Neural cell (in vitro differentiated cells): ENCODE measurements at regions not wholly inside any gene's neighbourhood (a gene's known extent, or its start where the extent isn't known, plus 50 kb on each side); places are given as distances from the start of the nearest gene placed in this dataset.

Experiments
- H2AFZ ChIP-seq: fragments of 200-600, 300-800 bp; sonication (generic), shearing (Covaris generic); 2 replicates; pipeline ENCODE4 v1.6.0; 2014; ENCODE audit warnings: low read depth, mild to moderate bottlenecking, antibody characterized with exemption, low read length, moderate library complexity
- H3F3A ChIP-seq: fragments of 200-600 bp; shearing (Covaris generic); 2 replicates; pipeline ENCODE4 v1.6.1; 2016; ENCODE audit warnings: mild to moderate bottlenecking, moderate library complexity, mixed read lengths, antibody characterized with exemption, low read length; ENCODE audit not compliant: insufficient read depth, poor library complexity, severe bottlenecking
- H3K27ac ChIP-seq: fragments of 200-600, 300-800 bp; sonication (generic), shearing (Covaris generic); 2 replicates; pipeline ENCODE4 v1.5.1; 2014; ENCODE audit warnings: mild to moderate bottlenecking, low read length, moderate library complexity
- H3K27me3 ChIP-seq: fragments of 300-800, 200-600 bp; sonication (generic), shearing (Covaris generic); 2 replicates; pipeline ENCODE4 v1.6.0; 2014; ENCODE audit warnings: mild to moderate bottlenecking, low read depth, low read length, moderate library complexity; ENCODE audit not compliant: insufficient read depth
- H3K36me3 ChIP-seq: fragments of 300-800, 200-600 bp; sonication (generic), shearing (Covaris generic); 2 replicates; pipeline ENCODE4 v1.5.1; 2014; ENCODE audit warnings: mild to moderate bottlenecking, antibody characterized with exemption, low read length, moderate library complexity; ENCODE audit not compliant: insufficient read depth
- H3K4me2 ChIP-seq: fragments of 300-800, 200-600 bp; sonication (generic), shearing (Covaris generic); 2 replicates; pipeline ENCODE4 v1.6.0; 2014; ENCODE audit warnings: mild to moderate bottlenecking, low read length
- H3K4me3 ChIP-seq: fragments of 300-800, 200-600 bp; sonication (generic), shearing (Covaris generic); 2 replicates; pipeline ENCODE4 v1.5.1; 2014; ENCODE audit warnings: mild to moderate bottlenecking, low read length, moderate library complexity
- H3K79me2 ChIP-seq: fragments of 200-600 bp; shearing (Covaris generic); replicated peaks from 2 replicates; pipeline ENCODE4 v1.6.0; 2014; ENCODE audit warnings: mild to moderate bottlenecking, low read length, moderate library complexity; ENCODE audit not compliant: insufficient read depth
- H3K9ac ChIP-seq: fragments of 300-800, 200-600 bp; sonication (generic), shearing (Covaris generic); 2 replicates; pipeline ENCODE4 v1.6.1; 2016; ENCODE audit warnings: mild to moderate bottlenecking, low read length, mixed read lengths
- H3K9me2 ChIP-seq: fragments of 200-600 bp; shearing (Covaris generic); 2 replicates; pipeline ENCODE4 v1.6.1; 2016; ENCODE audit warnings: mild to moderate bottlenecking, low read length, mixed read lengths; ENCODE audit not compliant: insufficient read depth
- H3K9me3 ChIP-seq: fragments of 200-600, 300-800 bp; sonication (generic), shearing (Covaris generic); 2 replicates; pipeline ENCODE4 v1.6.1; 2016; ENCODE audit warnings: mild to moderate bottlenecking, mixed run types, low read length, moderate library complexity, mixed read lengths
- H4K20me1 ChIP-seq: fragments of 200-600 bp; shearing (Covaris generic); 2 replicates; pipeline ENCODE4 v1.6.1; 2016; ENCODE audit warnings: mild to moderate bottlenecking, mixed run types; ENCODE audit not compliant: insufficient read depth
- CTCF ChIP-seq: fragments of 450-650 bp; IDR thresholded peaks from 2 replicates; pipeline ENCODE4 v1.5.1; 2014; ENCODE audit warnings: antibody characterized with exemption, mild to moderate bottlenecking, moderate library complexity; ENCODE audit not compliant: poor library complexity, severe bottlenecking
- EP300 ChIP-seq: fragments of 450-650 bp; conservative IDR thresholded peaks from 2 replicates; pipeline ENCODE4 v1.6.1; 2014; ENCODE audit warnings: antibody characterized with exemption, mild to moderate bottlenecking, moderate library complexity; ENCODE audit not compliant: poor library complexity, severe bottlenecking
- EZH2 ChIP-seq: fragments of 200-600, 300-800 bp; shearing (Covaris generic), sonication (generic); IDR thresholded peaks from 2 replicates; pipeline ENCODE4 v1.6.1; 2014; ENCODE audit warnings: antibody characterized with exemption, low read length, borderline replicate concordance, mild to moderate bottlenecking; ENCODE audit not compliant: insufficient read depth, poor library complexity, severe bottlenecking
- MXI1 ChIP-seq: fragments of 450-650 bp; conservative IDR thresholded peaks from 2 replicates; pipeline ENCODE4 v1.6.1; 2014; ENCODE audit warnings: antibody characterized with exemption, mild to moderate bottlenecking; ENCODE audit not compliant: poor library complexity, severe bottlenecking
- POLR2AphosphoS5 ChIP-seq: IDR thresholded peaks from 2 replicates; pipeline ENCODE4 v1.6.1; 2012
- RAD21 ChIP-seq: fragments of 450-650 bp; conservative IDR thresholded peaks from 2 replicates; pipeline ENCODE4 v1.6.1; 2014; ENCODE audit warnings: antibody characterized with exemption, mild to moderate bottlenecking, moderate library complexity
- REST ChIP-seq: IDR thresholded peaks from 2 replicates; pipeline ENCODE4 v1.6.1; 2012; ENCODE audit warnings: borderline replicate concordance
- SMC3 ChIP-seq: fragments of 450-650 bp; conservative IDR thresholded peaks from 2 replicates; pipeline ENCODE4 v1.6.1; 2014; ENCODE audit warnings: antibody characterized with exemption, mild to moderate bottlenecking, moderate library complexity; ENCODE audit not compliant: poor library complexity
- TAF1 ChIP-seq: IDR thresholded peaks from 2 replicates; pipeline ENCODE4 v1.6.1; 2012; ENCODE audit warnings: low read depth

GRCh38 chrX:99445336-99445735 lies 964.7 kb downstream of the PCDH19 start:
- Histone ChIP-seq H3K9me3 (no peaks in the 10 kb centered on the region), H3K27ac (no peak overlapping the region), H4K20me1 (no peaks in the 10 kb centered on the region), H3K4me2 (no peak overlapping the region), H3F3A (no peaks in the 10 kb centered on the region), H3K9ac (no peak overlapping the region), H3K36me3 (no peaks in the 10 kb centered on the region), H2AFZ (no peak overlapping the region), H3K27me3 (no peaks in the 10 kb centered on the region), H3K9me2 (no peaks in the 10 kb centered on the region), H3K79me2 (no peaks in the 10 kb centered on the region), H3K4me3 (no peak overlapping the region)
- no peak for TF ChIP-seq MXI1

GRCh38 chrX:99421796-99422195 lies 988.3 kb downstream of the PCDH19 start:
- Histone ChIP-seq H4K20me1 (no peaks in the 10 kb centered on the region), H3K9ac (no peak overlapping the region), H3K36me3 (no peaks in the 10 kb centered on the region), H3K9me3 (no peaks in the 10 kb centered on the region), H3K4me3 (no peak overlapping the region), H3K9me2 (no peaks in the 10 kb centered on the region), H3K4me2 (no peak overlapping the region), H3K27ac (no peak overlapping the region), H3K27me3 (no peaks in the 10 kb centered on the region), H3K79me2 (no peaks in the 10 kb centered on the region), H3F3A (no peaks in the 10 kb centered on the region), H2AFZ (no peak overlapping the region)
- TF ChIP-seq REST (no peak), SMC3 (no peak), CTCF (no peak), RAD21 (no peak), POLR2AphosphoS5 (no peak), MXI1 (no peak), TAF1 (no peak), EP300 (no peak), EZH2 (no peak)

- Histone ChIP-seq H3K4me3 (no peak overlapping the region), H2AFZ (no peak overlapping the region), H3K4me2 (no peak overlapping the region), H3F3A (no peaks in the 10 kb centered on the region), H3K79me2 (no peaks in the 10 kb centered on the region), H3K9me3 (no peaks in the 10 kb centered on the region), H3K36me3 (no peaks in the 10 kb centered on the region), H3K9ac (no peak overlapping the region), H3K27ac (no peak overlapping the region), H4K20me1 (no peaks in the 10 kb centered on the region), H3K9me2 (no peaks in the 10 kb centered on the region), H3K27me3 (no peaks in the 10 kb centered on the region)
- no peak for TF ChIP-seq POLR2AphosphoS5
- TF ChIP-seq TAF1: no peak
- TF ChIP-seq RAD21: no peak
- TF ChIP-seq MXI1: no peak
- TF ChIP-seq EZH2: no peak
- no peak for TF ChIP-seq CTCF
- TF ChIP-seq REST: no peak
- TF ChIP-seq EP300: no peak
- TF ChIP-seq SMC3: no peak
Measured at GRCh38 chrX:99415470-99415869, 994.6 kb downstream of the PCDH19 start.
